SK-N-MC (cell line): ENCODE measurements at regions not wholly inside any gene's neighbourhood (a gene's known extent, or its start where the extent isn't known, plus 50 kb on each side); places are given as distances from the start of the nearest gene placed in this dataset.

ENCODE experiments used
- EZH2 ChIP-seq: fragments of 200-600 bp; sonication (generic); IDR thresholded peaks from one replicate; pipeline ENCODE4 v1.6.1; 2017; ENCODE audit warnings: antibody characterized with exemption
- POLR2AphosphoS5 ChIP-seq: IDR thresholded peaks from 2 replicates; pipeline ENCODE4 v1.6.1; 2012; ENCODE audit warnings: mild to moderate bottlenecking, low read depth, low read length, borderline replicate concordance

- TF ChIP-seq POLR2AphosphoS5 (no peak), EZH2 (no peak)
These were observed 2284.5 kb downstream of the LRRC4C start for GRCh38 chr11:39174965-39175364.
